ENCODE measurements at regions not wholly inside any gene's neighbourhood (a gene's known extent, or its start where the extent isn't known, plus 50 kb on each side); places are given as distances from the start of the nearest gene placed in this dataset.

GRCh38 chr7:69341288-69341687 lies 257.0 kb upstream of the AUTS2 start:
- no peak for TF ChIP-seq CTCF (IDR thresholded peaks at IDR 0.05; ENCODE audit: insufficient read depth, low read length, poor library complexity, severe bottlenecking)
- Histone ChIP-seq H3K36me3 (ENCODE audit: control insufficient read depth, insufficient read depth, low read length) (no peaks in the 10 kb centered on the region), H3K27me3 (ENCODE audit: control insufficient read depth, insufficient read depth, low read length) (no peaks in the 10 kb centered on the region), H3K4me3 (ENCODE audit: low read depth, low read length) (no peak overlapping the region)
- DNase-seq (ENCODE audit: low read depth), result no peak

- H3K27me3 ChIP-seq (ENCODE audit: control insufficient read depth, insufficient read depth, low read length), result no peaks in the 10 kb centered on the region
- no peak for DNase-seq (ENCODE audit: low read depth)
- H3K4me3 ChIP-seq (ENCODE audit: low read depth, low read length), result no peak overlapping the region
- TF ChIP-seq CTCF (IDR thresholded peaks at IDR 0.05; ENCODE audit: insufficient read depth, low read length, poor library complexity, severe bottlenecking), result no peak
- H3K36me3 ChIP-seq (ENCODE audit: control insufficient read depth, insufficient read depth, low read length), result no peaks in the 10 kb centered on the region
Measured at GRCh38 chr7:69342154-69342884, 256.0 kb upstream of the AUTS2 start.

GRCh38 chr7:69349291-69349690 lies 249.0 kb upstream of the AUTS2 start:
- no peaks in the 10 kb centered on the region for H3K36me3 ChIP-seq (ENCODE audit: control insufficient read depth, insufficient read depth, low read length)
- TF ChIP-seq CTCF (IDR thresholded peaks at IDR 0.05; ENCODE audit: insufficient read depth, low read length, poor library complexity, severe bottlenecking), result no peak
- no peak overlapping the region for H3K4me3 ChIP-seq (ENCODE audit: low read depth, low read length)
- DNase-seq (ENCODE audit: low read depth), result no peak
- H3K27me3 ChIP-seq (ENCODE audit: control insufficient read depth, insufficient read depth, low read length), result no peaks in the 10 kb centered on the region

- TF ChIP-seq CTCF (IDR thresholded peaks at IDR 0.05; ENCODE audit: insufficient read depth, low read length, poor library complexity, severe bottlenecking), result no peak
- Histone ChIP-seq H3K36me3 (ENCODE audit: control insufficient read depth, insufficient read depth, low read length) (no peaks in the 10 kb centered on the region), H3K4me3 (ENCODE audit: low read depth, low read length) (no peak overlapping the region), H3K27me3 (ENCODE audit: control insufficient read depth, insufficient read depth, low read length) (no peaks in the 10 kb centered on the region)
- no peak for DNase-seq (ENCODE audit: low read depth)
Measured at GRCh38 chr7:69358163-69358821, 240.0 kb upstream of the AUTS2 start.

- Histone ChIP-seq H3K4me3 (ENCODE audit: low read depth, low read length) (no peak overlapping the region), H3K36me3 (ENCODE audit: control insufficient read depth, insufficient read depth, low read length) (no peaks in the 10 kb centered on the region), H3K27me3 (ENCODE audit: control insufficient read depth, insufficient read depth, low read length) (no peaks in the 10 kb centered on the region)
- no peak for TF ChIP-seq CTCF (IDR thresholded peaks at IDR 0.05; ENCODE audit: insufficient read depth, low read length, poor library complexity, severe bottlenecking)
- no peak for DNase-seq (ENCODE audit: low read depth)
Measured at GRCh38 chr7:69359003-69359700, 239.1 kb upstream of the AUTS2 start.
